Endothelial cell of umbilical vein (primary cell): ENCODE measurements at regions not wholly inside any gene's neighbourhood (a gene's known extent, or its start where the extent isn't known, plus 50 kb on each side); places are given as distances from the start of the nearest gene placed in this dataset.

ENCODE experiments used
- BruUV-seq: library from RNA; stranded (reverse); fragments of 400-500 nt; replicated peaks from 2 replicates; lab custom pipeline; 2021; lab: Mats Ljungman, UMichigan
- CTCF ChIA-PET: fragments of 300-600, 350-600 bp; sonication (Branson Sonifier 250); formaldehyde crosslinking; loops from one replicate; lab custom pipeline; 2021; ENCODE audit warnings: antibody characterized with exemption, inconsistent platforms; lab: Charles Lee
- POLR2A ChIA-PET: fragments of 300-600, 350-600 bp; sonication (Branson Sonifier 250); formaldehyde crosslinking; loops from one replicate; lab custom pipeline; 2021; ENCODE audit warnings: antibody characterized with exemption, inconsistent platforms; lab: Charles Lee
- DNase-seq: peaks from one replicate; pipeline ENCODE4 v3.0.0-alpha.2; 2011; ENCODE audit warnings: low read depth, low spot score
- FAIRE-seq: peaks from 2 replicates; lab custom pipeline; 2011; peaks lifted over from hg19 to GRCh38; lab: Jason Lieb, UNC
- H2AFZ ChIP-seq: 2 replicates; pipeline ENCODE4 v1.6.0; 2012; ENCODE audit warnings: low read depth, low read length, control low read depth, inconsistent platforms
- H3K27ac ChIP-seq: 2 replicates; pipeline ENCODE4 v1.5.1; 2011; ENCODE audit warnings: low read depth, mild to moderate bottlenecking, control low read depth, low read length, moderate library complexity; ENCODE audit not compliant: insufficient read depth
- H3K27me3 ChIP-seq, 2 experiments: 2 replicates each; pipeline versions ENCODE4 v1.6.0 to v1.6.1; 2011; ENCODE audit warnings: low read length in 2 of 2, mixed read lengths in 1 of 2; ENCODE audit not compliant: control insufficient read depth in 2 of 2, insufficient read depth in 2 of 2
- H3K36me3 ChIP-seq, 2 experiments: 2 replicates in 1 of 2; 3 replicates in 1 of 2; pipeline ENCODE4 v1.5.1; 2011; ENCODE audit warnings: low read length in 2 of 2, mild to moderate bottlenecking in 1 of 2, moderate library complexity in 1 of 2; ENCODE audit not compliant: control insufficient read depth in 2 of 2, insufficient read depth in 2 of 2; ENCODE audit errors: extremely low read depth in 1 of 2
- H3K4me1 ChIP-seq: 3 replicates; pipeline ENCODE4 v1.5.1; 2011; ENCODE audit warnings: mild to moderate bottlenecking, low read length; ENCODE audit not compliant: control insufficient read depth, insufficient read depth; ENCODE audit errors: extremely low read depth
- H3K4me2 ChIP-seq: 2 replicates; pipeline ENCODE4 v1.6.1; 2011; ENCODE audit warnings: low read length, control low read depth, mixed read lengths; ENCODE audit not compliant: insufficient read depth
- H3K4me3 ChIP-seq, 3 experiments: fragments of 200-600 bp in 1 of 3; sonication (generic), shearing (Covaris generic) in 1 of 3; replicated peaks in 1 of 3; 2 replicates each; pipeline ENCODE4 v1.5.1; 2011 to 2016; ENCODE audit warnings: control low read depth in 3 of 3, low read length in 3 of 3, mild to moderate bottlenecking in 2 of 3, inconsistent platforms in 1 of 3, low read depth in 1 of 3, moderate library complexity in 1 of 3; ENCODE audit not compliant: insufficient read depth in 1 of 3
- H3K79me2 ChIP-seq: 2 replicates; pipeline ENCODE4 v1.6.0; 2012; ENCODE audit warnings: low read length, inconsistent platforms; ENCODE audit not compliant: control insufficient read depth, insufficient read depth
- H3K9ac ChIP-seq: replicated peaks from 2 replicates; pipeline ENCODE3; 2011; ENCODE audit warnings: low read length, control low read depth; ENCODE audit not compliant: insufficient read depth; ENCODE audit errors: extremely low read depth
- H3K9me1 ChIP-seq: replicated peaks from 3 replicates; pipeline ENCODE4 v1.6.0; 2011; ENCODE audit warnings: mild to moderate bottlenecking, low read length; ENCODE audit not compliant: control insufficient read depth, insufficient read depth; ENCODE audit errors: extremely low read depth
- H3K9me3 ChIP-seq: replicated peaks from 2 replicates; pipeline ENCODE4 v1.5.1; 2012; ENCODE audit warnings: low read length, inconsistent platforms; ENCODE audit not compliant: control insufficient read depth, insufficient read depth
- H4K20me1 ChIP-seq: replicated peaks from 2 replicates; pipeline ENCODE3; 2011; ENCODE audit warnings: mild to moderate bottlenecking, low read length; ENCODE audit not compliant: control insufficient read depth, insufficient read depth; ENCODE audit errors: extremely low read depth
- EZH2 ChIP-seq: IDR thresholded peaks from 2 replicates; pipeline ENCODE4 v1.6.1; 2012; ENCODE audit warnings: borderline replicate concordance, low read depth, mild to moderate bottlenecking, moderate library complexity, low read length, inconsistent platforms; ENCODE audit not compliant: severe bottlenecking
- FOS ChIP-seq: IDR thresholded peaks from 2 replicates; pipeline ENCODE4 v1.6.1; 2011; ENCODE audit warnings: mild to moderate bottlenecking, low read length, moderate library complexity, borderline replicate concordance; ENCODE audit not compliant: insufficient read depth
- GATA2 ChIP-seq: IDR thresholded peaks from 2 replicates; pipeline ENCODE4 v1.7.0; 2011; ENCODE audit warnings: low read depth, mild to moderate bottlenecking, moderate library complexity, mixed read lengths, low read length; ENCODE audit not compliant: insufficient read length, insufficient read depth
- JUN ChIP-seq: IDR thresholded peaks from 2 replicates; pipeline ENCODE4 v1.6.1; 2011; ENCODE audit warnings: borderline replicate concordance, low read depth; ENCODE audit not compliant: insufficient read length, insufficient read depth
- MAX ChIP-seq: IDR thresholded peaks from 2 replicates; pipeline ENCODE4 v1.6.1; 2011; ENCODE audit not compliant: insufficient read depth, insufficient read length
- MYC ChIP-seq: IDR thresholded peaks from one replicate; pipeline ENCODE4 v1.6.1; 2011; ENCODE audit warnings: mild to moderate bottlenecking, low read depth, low read length
- POLR2A ChIP-seq: IDR thresholded peaks from 2 replicates; pipeline ENCODE4 v1.6.1; 2012; ENCODE audit warnings: low read depth, mild to moderate bottlenecking, control low read depth, low read length
- POLR2AphosphoS5 ChIP-seq: IDR thresholded peaks from 2 replicates; pipeline ENCODE4 v1.6.1; 2012; ENCODE audit warnings: low read depth, mild to moderate bottlenecking, control low read depth, low read length, moderate library complexity; ENCODE audit not compliant: insufficient read depth
- dilution Hi-C: fragments of 300-500 bp; cut with MboI; formaldehyde crosslinking; loops from one replicate; pipeline ENCODE4 v1.15.0; 2019; ENCODE audit warnings: low sequenced_read_pairs; ENCODE audit not compliant: extremely low pct_ligation_motif_present
- intact Hi-C: fragments of 100-400 bp; cut with micrococcal nuclease; formaldehyde crosslinking; loops from one replicate; pipeline ENCODE4 v1.10.0; 2022
- TF ChIP-seq, protein P1 (sequence below), 2 donors: IDR thresholded peaks; 1 replicate in 1 of 2; 2 replicates in 1 of 2; pipeline ENCODE4 v1.5.1; 2011; ENCODE audit warnings: low read length in 2 of 2, mild to moderate bottlenecking in 2 of 2, moderate library complexity in 2 of 2, control low read depth in 1 of 2, inconsistent platforms in 1 of 2, low read depth in 1 of 2; ENCODE audit not compliant: insufficient read depth in 1 of 2; ENCODE audit errors: extremely low read depth in 1 of 2

DNA sequence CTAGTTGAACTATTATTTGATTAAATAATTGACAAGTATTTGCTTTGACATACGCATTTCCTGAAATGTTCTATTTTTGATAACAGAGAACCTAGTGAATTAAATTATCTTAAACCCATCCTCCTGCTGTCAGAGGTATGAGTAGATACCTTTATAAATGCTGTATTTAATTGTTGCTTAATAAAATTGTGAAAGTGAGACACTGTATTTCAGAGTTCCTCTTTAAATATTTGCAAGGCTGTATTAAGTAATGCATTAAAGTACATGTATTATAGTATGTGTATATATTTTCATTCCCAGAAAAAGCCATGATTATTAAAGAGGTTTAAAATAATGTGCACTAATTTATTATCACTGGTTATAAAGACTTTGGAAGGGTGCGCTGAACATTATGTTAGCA is 483.8 kb downstream of the TFAP2B start:
- Histone ChIP-seq H2AFZ (no peak overlapping the region), H3K27ac (no peak overlapping the region), H3K9me3 (peaks cover 2% of the 10 kb centered on the region), H4K20me1 (no peaks in the 10 kb centered on the region), H3K79me2 (no peaks in the 10 kb centered on the region), H3K4me2 (no peak overlapping the region), H3K4me3 (no peak overlapping the region), H3K9ac (no peak overlapping the region), H3K36me3 (no peaks in the 10 kb centered on the region), H3K27me3 (no peaks in the 10 kb centered on the region), H3K9me1 (no peaks in the 10 kb centered on the region), H3K4me1 (no peaks in the 10 kb centered on the region)
- ChIA-PET CTCF (no interaction called here), POLR2A (no interaction called here)
- BruUV-seq, result no TSS peak
- intact Hi-C loops (no loop called here), dilution Hi-C loops (no loop called here)
- no peak for DNase-seq
- no peak for FAIRE-seq
- TF ChIP-seq GATA2 (no peak), POLR2AphosphoS5 (no peak), EZH2 (no peak), MAX (no peak), POLR2A (no peak), JUN (no peak), FOS (no peak), MYC (no peak)
- TF ChIP-seq, protein P1, sequence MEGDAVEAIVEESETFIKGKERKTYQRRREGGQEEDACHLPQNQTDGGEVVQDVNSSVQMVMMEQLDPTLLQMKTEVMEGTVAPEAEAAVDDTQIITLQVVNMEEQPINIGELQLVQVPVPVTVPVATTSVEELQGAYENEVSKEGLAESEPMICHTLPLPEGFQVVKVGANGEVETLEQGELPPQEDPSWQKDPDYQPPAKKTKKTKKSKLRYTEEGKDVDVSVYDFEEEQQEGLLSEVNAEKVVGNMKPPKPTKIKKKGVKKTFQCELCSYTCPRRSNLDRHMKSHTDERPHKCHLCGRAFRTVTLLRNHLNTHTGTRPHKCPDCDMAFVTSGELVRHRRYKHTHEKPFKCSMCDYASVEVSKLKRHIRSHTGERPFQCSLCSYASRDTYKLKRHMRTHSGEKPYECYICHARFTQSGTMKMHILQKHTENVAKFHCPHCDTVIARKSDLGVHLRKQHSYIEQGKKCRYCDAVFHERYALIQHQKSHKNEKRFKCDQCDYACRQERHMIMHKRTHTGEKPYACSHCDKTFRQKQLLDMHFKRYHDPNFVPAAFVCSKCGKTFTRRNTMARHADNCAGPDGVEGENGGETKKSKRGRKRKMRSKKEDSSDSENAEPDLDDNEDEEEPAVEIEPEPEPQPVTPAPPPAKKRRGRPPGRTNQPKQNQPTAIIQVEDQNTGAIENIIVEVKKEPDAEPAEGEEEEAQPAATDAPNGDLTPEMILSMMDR (IDR thresholded peaks at IDR 0.05; ENCODE audit: extremely low read depth in 1 of 2, insufficient read depth in 1 of 2, low read depth in 1 of 2, low read length in 2 of 2), result no peak
